ENCODE measurements at regions not wholly inside any gene's neighbourhood (a gene's known extent, or its start where the extent isn't known, plus 50 kb on each side); places are given as distances from the start of the nearest gene placed in this dataset.

DNA sequence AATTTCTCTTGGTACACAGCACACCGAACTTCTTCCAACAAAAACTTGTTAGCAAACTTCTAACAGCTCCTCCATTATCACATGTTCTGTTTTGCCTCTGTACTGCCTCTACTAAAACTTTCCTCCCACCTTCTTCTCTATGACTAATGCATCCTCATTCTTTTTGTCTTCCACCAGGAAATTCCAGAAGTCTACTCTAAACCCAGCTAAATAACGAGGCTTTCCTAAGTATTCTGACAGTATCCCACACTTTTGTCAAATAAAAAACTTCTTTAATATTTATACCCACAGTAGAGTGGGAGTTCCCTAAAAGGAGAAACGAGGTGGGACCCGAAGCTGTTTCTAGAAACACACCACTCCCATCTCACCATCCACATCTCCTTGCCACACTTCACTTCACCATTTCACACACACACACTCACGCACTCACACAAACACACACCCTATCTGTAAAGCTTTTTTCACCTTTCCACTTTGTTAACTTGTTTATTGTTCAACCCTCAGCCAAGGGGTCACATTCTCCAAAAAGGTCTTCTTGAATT lies 280.3 kb downstream of the ARAP2 start:
- no peak for TF ChIP-seq GATA2 (IDR thresholded peaks at IDR 0.05; ENCODE audit: low read depth, low read length)
- TF ChIP-seq GATA3 (IDR thresholded peaks at IDR 0.05; ENCODE audit: low read depth, low read length) = no peak

All from SH-SY5Y (cell line).